ENCODE measurements at regions not wholly inside any gene's neighbourhood (a gene's known extent, or its start where the extent isn't known, plus 50 kb on each side); places are given as distances from the start of the nearest gene placed in this dataset.

DNA sequence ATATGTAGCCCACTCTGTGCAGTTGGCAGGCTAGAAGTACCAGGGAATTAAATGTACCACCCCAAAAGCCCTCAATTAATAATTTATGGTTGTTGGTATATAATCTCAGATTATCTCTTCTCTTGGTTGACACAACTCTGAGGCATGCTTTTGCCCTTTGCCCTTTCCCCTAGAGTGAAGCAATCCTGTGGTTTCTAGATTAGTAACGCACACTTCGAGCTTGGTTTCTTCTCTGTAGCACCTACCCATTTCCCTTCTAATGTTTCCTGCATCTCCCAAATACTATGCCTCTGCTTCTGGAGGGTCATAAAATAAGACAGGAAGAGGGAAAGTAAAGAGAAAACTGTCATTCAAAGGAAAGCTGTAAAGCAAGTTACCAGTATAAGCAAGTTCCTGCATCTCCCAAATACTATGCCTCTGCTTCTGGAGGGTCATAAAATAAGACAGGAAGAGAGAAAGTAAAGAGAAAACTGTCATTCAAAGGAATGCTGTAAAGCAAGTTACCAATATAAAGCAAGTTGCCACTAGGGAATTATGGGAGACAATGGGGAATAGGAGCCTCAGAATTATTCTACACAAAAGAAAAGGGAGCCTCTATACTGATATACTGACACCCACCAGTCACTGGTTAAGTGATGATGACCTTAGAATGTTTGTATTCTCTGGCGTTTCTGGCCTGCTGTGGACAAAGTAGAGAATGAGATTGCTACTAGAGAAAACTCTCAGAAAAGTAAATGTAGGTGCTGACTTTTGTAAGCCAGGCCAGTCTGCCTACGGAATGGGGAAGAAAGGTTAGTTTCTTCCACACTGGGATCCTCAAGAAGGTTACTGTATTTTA, 862.6 kb upstream of the MAN1A1 start:
- TF ChIP-seq EZH2 (IDR thresholded peaks at IDR 0.05; ENCODE audit: borderline replicate concordance, insufficient read depth, low read length, poor library complexity, severe bottlenecking) (no peak), TAF1 (IDR thresholded peaks at IDR 0.05; ENCODE audit: low read depth) (no peak), POLR2AphosphoS5 (IDR thresholded peaks at IDR 0.05) (no peak), MXI1 (conservative IDR thresholded peaks at IDR 0.05; ENCODE audit: poor library complexity, severe bottlenecking) (no peak), EP300 (conservative IDR thresholded peaks at IDR 0.05; ENCODE audit: poor library complexity, severe bottlenecking) (no peak), RAD21 (conservative IDR thresholded peaks at IDR 0.05) (no peak), REST (IDR thresholded peaks at IDR 0.05; ENCODE audit: borderline replicate concordance) (no peak), SMC3 (conservative IDR thresholded peaks at IDR 0.05; ENCODE audit: poor library complexity) (no peak)
- TF ChIP-seq, protein P1, sequence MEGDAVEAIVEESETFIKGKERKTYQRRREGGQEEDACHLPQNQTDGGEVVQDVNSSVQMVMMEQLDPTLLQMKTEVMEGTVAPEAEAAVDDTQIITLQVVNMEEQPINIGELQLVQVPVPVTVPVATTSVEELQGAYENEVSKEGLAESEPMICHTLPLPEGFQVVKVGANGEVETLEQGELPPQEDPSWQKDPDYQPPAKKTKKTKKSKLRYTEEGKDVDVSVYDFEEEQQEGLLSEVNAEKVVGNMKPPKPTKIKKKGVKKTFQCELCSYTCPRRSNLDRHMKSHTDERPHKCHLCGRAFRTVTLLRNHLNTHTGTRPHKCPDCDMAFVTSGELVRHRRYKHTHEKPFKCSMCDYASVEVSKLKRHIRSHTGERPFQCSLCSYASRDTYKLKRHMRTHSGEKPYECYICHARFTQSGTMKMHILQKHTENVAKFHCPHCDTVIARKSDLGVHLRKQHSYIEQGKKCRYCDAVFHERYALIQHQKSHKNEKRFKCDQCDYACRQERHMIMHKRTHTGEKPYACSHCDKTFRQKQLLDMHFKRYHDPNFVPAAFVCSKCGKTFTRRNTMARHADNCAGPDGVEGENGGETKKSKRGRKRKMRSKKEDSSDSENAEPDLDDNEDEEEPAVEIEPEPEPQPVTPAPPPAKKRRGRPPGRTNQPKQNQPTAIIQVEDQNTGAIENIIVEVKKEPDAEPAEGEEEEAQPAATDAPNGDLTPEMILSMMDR (IDR thresholded peaks at IDR 0.05; ENCODE audit: poor library complexity, severe bottlenecking) = no peak
- H3K36me3 ChIP-seq (ENCODE audit: insufficient read depth, low read length) = no peaks in the 10 kb centered on the region
- H3K4me3 ChIP-seq (ENCODE audit: low read length) = no peak overlapping the region
- no peak overlapping the region for H3K4me2 ChIP-seq (ENCODE audit: low read length)
- H3K9me2 ChIP-seq (ENCODE audit: insufficient read depth, low read length) = no peaks in the 10 kb centered on the region
- no peak overlapping the region for H3K9ac ChIP-seq (ENCODE audit: low read length)
- H2AFZ ChIP-seq (ENCODE audit: low read depth, low read length) = no peak overlapping the region
- H3K79me2 ChIP-seq (replicated peaks; ENCODE audit: insufficient read depth, low read length) = no peaks in the 10 kb centered on the region
- H4K20me1 ChIP-seq (ENCODE audit: insufficient read depth) = no peaks in the 10 kb centered on the region
- H3K27me3 ChIP-seq (ENCODE audit: insufficient read depth, low read depth, low read length) = no peaks in the 10 kb centered on the region
- no peaks in the 10 kb centered on the region for H3F3A ChIP-seq (ENCODE audit: insufficient read depth, low read length, poor library complexity, severe bottlenecking)
- H3K27ac ChIP-seq (ENCODE audit: low read length) = no peak overlapping the region
- no peaks in the 10 kb centered on the region for H3K9me3 ChIP-seq (ENCODE audit: low read length)

DNA sequence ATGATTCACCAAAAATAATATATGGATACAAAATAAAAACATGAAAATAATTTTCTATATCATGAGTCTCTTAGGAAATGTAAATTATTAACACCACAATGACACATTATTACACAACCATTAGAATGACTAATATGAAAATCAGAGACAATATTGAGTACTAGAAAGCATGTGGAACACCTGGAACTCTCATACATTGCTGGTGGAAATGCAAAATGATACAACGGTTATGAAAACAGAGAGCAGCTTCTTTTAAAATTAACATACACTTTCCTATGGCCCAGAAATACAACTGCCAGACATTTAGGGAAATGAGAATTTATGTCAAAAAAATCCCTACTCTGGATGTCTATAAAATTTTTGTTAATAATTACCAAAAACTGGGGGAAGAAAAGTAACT, 853.3 kb upstream of the MAN1A1 start:
- no peaks in the 10 kb centered on the region for H3K36me3 ChIP-seq (ENCODE audit: insufficient read depth, low read length)
- H3K27me3 ChIP-seq (ENCODE audit: insufficient read depth, low read depth, low read length) = no peaks in the 10 kb centered on the region
- no peak overlapping the region for H3K4me2 ChIP-seq (ENCODE audit: low read length)
- no peak overlapping the region for H3K27ac ChIP-seq (ENCODE audit: low read length)
- H3K9me3 ChIP-seq (ENCODE audit: low read length) = no peaks in the 10 kb centered on the region
- no peaks in the 10 kb centered on the region for H3K9me2 ChIP-seq (ENCODE audit: insufficient read depth, low read length)
- no peaks in the 10 kb centered on the region for H3F3A ChIP-seq (ENCODE audit: insufficient read depth, low read length, poor library complexity, severe bottlenecking)
- no peak overlapping the region for H3K9ac ChIP-seq (ENCODE audit: low read length)
- no peak overlapping the region for H3K4me3 ChIP-seq (ENCODE audit: low read length)
- no peak for TF ChIP-seq REST (IDR thresholded peaks at IDR 0.05; ENCODE audit: borderline replicate concordance)
- no peaks in the 10 kb centered on the region for H3K79me2 ChIP-seq (replicated peaks; ENCODE audit: insufficient read depth, low read length)
- H4K20me1 ChIP-seq (ENCODE audit: insufficient read depth) = no peaks in the 10 kb centered on the region
- H2AFZ ChIP-seq (ENCODE audit: low read depth, low read length) = no peak overlapping the region

Measured in neural cell (in vitro differentiated cells).